ENCODE measurements at regions not wholly inside any gene's neighbourhood (a gene's known extent, or its start where the extent isn't known, plus 50 kb on each side); places are given as distances from the start of the nearest gene placed in this dataset.
A peak's percentile ranks its signal among the peaks of the same experiment; 100 is the strongest.

- DNase-seq = no peak
These were observed 128.7 kb upstream of the HABP2 start for GRCh38 chr10:113423981-113424721.

GRCh38 chr10:113425008-113425407 lies 127.8 kb upstream of the HABP2 start:
- DNase-seq = peak; percentile 41

DNA sequence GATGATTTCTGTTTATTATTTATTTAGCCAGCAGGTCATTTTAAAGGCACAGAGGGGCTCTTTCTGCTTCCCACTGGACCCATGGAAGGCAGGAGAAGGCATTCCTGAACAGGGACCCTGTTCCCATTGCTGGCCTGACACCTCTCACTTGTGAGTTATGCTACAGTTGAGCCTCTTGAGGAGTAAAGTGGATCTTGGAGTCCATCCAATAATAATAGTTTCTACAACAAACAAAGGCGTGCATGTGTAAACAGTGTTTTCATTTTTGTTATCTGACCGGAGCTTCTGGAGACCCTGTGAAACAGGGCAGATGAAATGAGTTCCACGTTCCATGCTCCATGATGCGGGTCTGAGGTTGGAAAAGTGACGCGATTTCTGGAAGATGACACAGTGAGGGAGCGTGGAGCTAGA lies 127.3 kb upstream of the HABP2 start:
- DNase-seq = peak; percentile 87

DNA sequence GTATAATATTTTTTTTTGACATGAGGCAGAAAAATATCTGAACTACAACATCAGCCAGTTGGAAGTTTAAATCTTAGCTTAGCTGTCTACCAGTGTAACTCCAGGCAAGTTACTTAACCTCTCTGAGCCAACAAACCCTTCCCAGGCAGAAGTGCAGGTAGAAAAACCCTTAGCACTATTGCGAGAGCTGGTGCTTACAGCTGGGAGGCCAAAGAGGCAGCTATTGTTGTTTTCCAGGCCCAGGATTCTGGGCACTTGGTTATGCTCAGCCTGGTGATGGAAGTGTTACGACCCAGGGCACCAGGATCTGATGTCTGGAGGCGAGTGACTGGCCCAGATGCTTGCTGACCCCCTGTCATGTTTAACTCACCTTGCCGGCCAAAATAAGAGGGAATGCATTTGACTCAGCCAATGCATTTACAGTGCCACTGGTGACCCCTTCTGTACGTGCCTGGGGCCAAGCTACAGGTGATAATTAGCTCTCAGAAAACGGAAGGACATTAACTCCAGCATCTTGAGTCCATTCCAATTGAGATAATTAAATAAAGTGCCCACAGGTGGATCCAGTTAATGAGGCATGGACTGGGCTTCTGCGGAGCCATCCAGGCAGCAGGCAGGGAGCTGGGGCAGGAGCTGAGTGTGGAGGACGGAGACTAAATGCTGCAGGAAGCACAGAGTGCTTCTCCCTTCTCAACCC lies 126.5 kb upstream of the HABP2 start:
- peak; percentile 30 for DNase-seq

DNA sequence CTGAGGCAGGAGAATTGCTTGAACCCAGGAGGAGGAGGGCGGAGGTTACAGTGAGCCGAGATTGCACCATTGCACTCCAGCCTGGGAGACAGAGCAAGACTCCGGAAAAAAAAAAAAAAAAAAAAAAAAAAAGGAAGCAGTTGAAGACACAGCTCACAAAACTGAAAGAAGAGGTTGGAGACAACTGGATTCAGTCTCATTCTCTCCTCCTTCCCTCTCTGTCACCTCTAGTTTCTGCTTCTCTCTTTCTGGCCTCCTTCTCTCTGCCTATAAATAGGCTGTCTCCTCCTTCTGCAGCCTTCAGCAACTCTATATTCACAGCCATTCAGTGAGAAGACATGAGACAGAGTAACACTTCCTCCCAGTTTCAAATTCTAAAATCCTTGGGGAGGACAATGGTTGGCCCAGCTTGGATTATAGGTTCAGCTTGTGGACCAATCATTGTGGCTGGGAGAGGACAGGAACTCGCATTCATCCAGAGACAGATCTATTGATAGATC lies 125.6 kb upstream of the HABP2 start:
- DNase-seq = no peak

DNA sequence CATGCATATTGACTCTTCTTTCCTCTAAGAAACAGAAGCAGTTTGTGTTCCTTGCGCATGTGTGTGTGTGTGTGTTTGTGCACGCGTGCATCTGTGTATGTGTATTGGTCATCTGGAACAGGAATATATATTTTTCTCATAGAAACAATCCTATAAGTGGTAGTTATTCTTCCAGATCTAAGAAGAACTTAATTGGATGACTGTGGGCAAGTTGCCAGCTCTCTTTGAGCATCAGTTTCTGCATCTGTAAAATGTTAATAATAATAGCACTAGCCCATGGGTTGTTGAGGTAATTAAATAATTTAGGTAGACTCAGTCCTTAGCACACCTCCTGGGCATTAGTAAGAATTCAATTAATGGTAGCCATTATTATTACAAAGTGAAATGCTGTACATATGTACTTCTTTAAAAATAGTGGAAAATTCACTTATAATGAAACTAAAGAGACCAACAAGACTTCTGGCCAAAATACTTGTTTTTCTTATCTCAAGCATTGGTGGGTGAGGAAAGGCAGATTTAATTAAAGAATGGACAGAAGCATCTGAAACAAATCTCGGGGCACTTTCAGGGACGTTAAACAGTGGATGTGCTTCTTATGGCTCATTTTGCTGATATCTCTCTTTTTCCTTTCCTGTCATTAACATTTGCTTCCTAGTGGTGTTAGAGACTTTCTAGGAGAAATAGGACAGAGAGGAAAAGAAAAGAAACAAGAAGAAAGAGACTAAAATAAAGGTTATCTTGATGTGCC lies 124.9 kb upstream of the HABP2 start:
- DNase-seq = no peak

- DNase-seq = no peak
These were observed 122.0 kb upstream of the HABP2 start for GRCh38 chr10:113430634-113431397.

- DNase-seq = no peak
These were observed 121.3 kb upstream of the HABP2 start for GRCh38 chr10:113431398-113432160.

DNA sequence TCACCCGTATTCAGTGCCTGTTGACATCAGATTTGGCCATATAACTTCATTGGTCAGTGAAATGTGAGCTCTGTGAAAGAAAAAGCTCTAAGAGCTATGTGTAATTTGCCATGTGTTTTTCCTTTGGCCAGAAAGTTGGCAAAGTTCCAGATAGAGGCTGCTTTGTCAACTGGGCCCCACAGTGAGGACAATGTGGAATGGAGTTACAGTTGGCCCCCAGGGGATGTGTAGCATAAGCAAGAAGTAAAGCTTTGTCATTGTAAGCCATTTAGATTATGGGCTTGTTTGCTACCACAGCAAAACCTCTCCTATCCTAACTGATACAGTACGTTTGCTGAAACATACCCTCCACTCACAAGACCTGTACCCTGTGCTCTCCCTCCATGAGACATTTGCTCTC lies 119.1 kb upstream of the HABP2 start:
- peak; percentile 4 for DNase-seq

GRCh38 chr10:113434315-113434714 lies 118.5 kb upstream of the HABP2 start:
- no peak for DNase-seq

DNA sequence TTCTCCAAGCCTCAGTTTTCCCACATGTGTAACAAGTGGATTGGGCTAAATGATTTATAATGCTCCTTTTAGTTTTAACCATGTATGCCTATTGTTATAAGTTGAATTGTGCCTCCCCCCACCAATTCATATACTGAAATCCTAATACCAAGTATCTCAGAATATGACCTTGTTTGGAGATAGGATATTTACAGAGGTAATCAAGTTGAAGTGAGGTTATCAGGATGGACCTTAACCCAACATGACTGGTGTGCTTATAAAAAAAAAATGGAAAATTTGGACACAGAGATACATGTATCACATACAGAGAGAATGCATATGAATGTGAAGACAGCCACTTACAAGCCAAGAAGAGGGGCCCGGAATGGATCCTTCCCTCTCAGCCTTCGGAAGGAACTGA lies 117.9 kb upstream of the HABP2 start:
- DNase-seq = no peak

GRCh38 chr10:113435881-113436280 lies 117.0 kb upstream of the HABP2 start:
- DNase-seq = no peak

- no peak for DNase-seq
These were observed 116.0 kb upstream of the HABP2 start for GRCh38 chr10:113436851-113437250.

GRCh38 chr10:113438652-113439051 lies 114.2 kb upstream of the HABP2 start:
- DNase-seq = no peak

- DNase-seq = peak; percentile 34
These were observed 111.6 kb upstream of the HABP2 start for GRCh38 chr10:113441220-113441619.

DNA sequence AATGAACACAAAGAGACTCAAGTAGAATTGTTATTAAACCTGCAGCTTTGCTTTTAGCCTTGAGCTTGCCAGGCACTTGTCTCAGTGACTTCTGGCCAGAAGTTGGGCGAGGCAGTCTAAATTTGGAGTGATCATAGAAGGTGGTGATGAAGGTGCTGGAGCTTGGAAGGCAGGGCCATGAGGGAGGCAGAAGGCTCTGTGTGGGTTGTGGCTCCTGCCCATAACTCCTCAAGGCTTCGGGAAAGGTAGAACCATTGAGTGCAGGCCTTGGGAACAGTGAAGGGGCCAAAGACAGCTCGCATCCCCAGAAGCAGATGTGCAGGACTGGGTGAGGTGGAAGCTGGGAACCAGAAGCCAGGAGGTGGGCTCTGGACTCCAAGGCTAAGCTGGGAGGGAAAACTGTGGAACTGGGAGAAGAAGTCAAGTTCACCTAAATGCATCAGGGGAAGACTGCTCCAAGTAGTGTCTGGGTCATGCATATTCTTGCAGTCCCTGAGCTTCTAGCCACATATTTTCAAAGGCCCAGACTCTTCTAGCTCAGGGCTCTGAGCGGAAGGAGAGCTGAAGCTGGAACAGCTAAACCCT lies 111.1 kb upstream of the HABP2 start:
- no peak for DNase-seq

DNA sequence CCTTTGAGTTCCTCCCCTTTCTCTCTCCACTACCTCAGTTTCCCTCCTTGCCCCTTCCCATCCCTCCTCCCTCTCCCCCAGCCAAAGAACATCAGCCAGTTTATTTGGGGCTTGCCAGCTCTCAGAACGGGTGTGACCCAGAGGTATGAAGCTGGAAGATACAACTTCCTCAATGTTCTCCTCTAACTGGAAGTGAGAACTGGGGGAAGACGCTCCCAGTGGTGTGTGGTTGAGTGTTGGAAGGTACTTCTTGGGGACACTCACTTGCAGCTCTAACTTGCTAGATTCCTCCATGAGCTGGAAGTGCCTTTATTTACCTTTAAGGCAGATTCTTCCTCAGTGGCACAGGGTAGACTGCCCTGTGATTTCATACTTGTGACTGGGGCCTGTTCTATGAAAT lies 110.5 kb upstream of the HABP2 start:
- DNase-seq = no peak

GRCh38 chr10:113443141-113443925 lies 109.5 kb upstream of the HABP2 start:
- no peak for DNase-seq

DNA sequence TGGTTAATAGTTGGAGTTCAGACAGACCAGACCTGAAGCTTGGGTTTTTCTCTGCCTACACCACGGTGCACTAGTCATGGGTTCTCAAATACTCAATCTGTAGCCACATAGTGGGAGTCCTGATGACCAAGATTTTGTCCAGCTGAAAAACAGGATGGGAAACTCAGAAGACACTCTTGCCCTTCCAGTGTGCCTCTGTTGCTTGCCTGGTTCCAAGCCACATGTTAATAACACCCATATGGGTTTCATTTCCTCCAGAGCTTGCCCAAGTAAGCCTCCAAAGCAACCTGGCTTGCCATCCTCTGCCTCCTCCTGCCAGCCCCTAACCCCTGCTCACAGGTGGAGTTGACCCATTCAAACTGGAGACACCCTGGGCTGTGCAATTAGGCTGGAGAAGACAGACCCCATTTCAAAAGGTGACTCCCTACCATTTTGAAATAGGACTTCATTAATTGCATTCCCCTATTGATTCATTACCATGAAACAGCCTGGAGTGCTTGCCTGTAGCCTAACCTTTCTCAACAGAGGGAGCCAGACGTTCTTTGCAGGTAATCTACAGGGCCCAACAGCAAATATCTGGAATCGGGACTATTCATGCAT lies 108.0 kb upstream of the HABP2 start:
- DNase-seq = no peak

DNA sequence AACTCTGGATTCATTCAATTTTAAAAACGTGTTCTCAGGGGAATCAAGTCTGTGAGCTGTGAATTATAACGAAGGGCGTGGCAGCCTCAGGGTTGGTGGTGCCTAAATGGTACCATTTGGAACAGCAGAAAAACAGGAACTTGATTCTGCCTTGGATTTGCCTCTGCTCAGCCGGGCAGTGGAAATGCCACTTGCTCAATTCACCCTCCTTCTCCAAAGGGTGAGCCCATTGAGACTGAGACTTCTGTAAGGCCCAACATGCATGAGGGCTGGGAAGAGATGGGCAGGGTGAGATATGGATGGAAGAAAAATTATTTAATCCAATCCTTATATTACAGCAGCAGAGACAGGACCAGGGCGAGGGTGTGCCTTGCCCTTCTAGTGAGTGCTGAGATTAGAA lies 107.1 kb upstream of the HABP2 start:
- DNase-seq = no peak
